GM19328 (cell line): ENCODE measurements at regions not wholly inside any gene's neighbourhood (a gene's known extent, or its start where the extent isn't known, plus 50 kb on each side); places are given as distances from the start of the nearest gene placed in this dataset.
"Not testable (repeated sequence)": the region's sequence is repeated elsewhere in the genome, so short reads cannot be mapped to it uniquely, and the experiment has no call there.

Experiments
- ATAC-seq: cut with Tn5 transposase; IDR thresholded peaks from one replicate; pipeline ENCODE4 v1.9.1; 2021; ENCODE audit warnings: mild to moderate bottlenecking, moderate library complexity; ENCODE audit not compliant: unreplicated experiment

GRCh38 chr9:41367301-41367700, 178.2 kb upstream of the ZNG1F start:
- ATAC-seq: not testable (repeated sequence)

DNA sequence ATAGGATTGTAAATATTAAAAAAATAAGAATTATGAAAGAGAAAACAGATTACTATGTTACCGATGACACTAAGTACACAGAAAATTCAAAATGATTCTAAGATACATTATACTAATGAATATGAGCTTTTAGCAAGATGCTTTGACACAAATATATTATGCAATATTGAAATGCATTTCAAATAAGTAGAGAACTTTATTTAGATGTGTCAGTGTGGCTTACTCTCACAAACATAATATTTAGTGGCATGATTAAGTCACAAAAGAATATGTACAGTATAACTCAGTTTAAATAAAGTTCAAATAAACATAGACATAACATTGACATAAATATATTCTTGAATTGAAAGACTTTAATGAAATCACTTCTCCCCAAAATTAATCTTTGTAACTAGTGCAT, 172.7 kb upstream of the ZNG1F start:
- ATAC-seq: not testable (repeated sequence)

DNA sequence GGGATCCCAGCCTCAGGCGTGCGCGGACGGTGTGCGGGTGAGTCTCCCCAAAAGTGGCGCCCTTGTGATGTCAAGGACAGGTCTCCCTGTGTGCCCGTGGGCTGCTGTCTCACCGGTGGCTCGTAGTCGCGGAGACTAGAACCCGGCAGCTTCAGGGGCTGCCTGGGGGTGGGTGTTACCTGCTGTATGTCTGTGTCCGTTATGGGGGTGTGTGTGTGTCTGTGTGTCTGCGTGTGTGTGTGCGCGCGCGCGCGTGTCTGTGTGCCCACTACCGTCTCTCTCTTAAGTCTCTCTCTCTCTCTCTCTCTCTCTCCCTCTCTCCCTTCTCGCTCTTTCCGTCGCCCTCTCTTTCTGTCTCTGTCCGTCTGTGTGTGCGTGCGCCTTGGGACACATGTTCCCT, 170.0 kb upstream of the ZNG1F start:
- not testable (repeated sequence) for ATAC-seq

- not testable (repeated sequence) for ATAC-seq
These were observed 169.6 kb upstream of the ZNG1F start for GRCh38 chr9:41358682-41359081.

GRCh38 chr9:41357918-41358404, 168.8 kb upstream of the ZNG1F start:
- not testable (repeated sequence) for ATAC-seq

DNA sequence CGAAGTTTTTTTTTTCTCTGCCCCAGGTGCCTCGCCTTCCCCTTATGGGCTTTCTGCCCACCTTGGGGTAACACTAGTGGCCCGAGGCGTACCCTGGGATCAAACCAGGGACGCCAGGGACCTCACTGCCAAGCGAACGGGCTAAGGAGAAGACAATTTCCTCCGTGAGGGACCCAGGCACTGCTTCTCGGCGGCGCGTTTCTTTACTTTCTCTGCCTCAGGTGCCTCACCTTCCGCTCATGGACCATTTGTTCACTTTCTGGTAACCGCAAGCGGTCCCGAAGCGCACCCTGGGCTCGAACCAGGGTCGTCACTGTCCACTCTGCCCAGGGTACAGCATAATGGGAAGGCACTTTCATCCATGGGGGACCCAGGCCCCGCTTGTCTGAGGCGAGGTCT, 168.2 kb upstream of the ZNG1F start:
- ATAC-seq: not testable (repeated sequence)

DNA sequence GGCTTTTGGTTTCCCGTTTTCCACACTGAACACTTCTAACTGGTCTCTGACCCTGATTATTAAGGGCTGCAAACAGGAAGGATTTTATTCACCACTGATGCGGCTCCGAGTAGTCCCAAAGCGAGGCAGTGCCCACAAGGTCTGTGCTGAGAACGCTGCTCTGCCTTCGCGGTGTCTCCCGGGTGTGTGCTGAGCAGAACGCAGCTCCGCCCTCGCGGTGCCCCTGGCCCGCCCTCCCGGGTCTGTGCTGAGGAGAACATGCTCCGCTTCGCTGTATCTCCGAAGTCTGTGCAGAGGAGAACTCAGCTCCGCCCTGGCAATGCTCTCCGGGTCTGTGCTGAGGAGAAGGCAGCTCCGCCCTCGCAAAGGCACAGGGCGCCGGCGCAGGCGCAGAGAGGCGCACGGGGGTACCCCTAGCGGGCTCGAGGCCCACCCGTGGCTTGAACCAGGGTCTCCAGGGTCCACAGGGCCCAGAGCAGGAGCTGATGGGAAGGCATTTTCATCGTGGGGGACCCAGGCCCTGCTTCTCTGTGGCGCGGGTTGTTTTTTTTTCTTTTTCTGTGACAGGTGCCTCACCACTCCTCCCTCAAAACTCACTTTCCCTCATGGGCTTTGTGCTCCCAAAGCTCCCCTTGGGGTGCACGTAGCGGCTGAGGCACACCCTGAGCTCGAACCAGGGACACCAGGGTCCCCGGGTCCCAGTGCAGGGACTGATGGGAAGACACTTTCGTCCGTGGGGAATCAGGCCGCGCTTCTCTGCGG, 167.7 kb upstream of the ZNG1F start:
- ATAC-seq: not testable (repeated sequence)

- ATAC-seq: not testable (repeated sequence)
These were observed 166.8 kb upstream of the ZNG1F start for GRCh38 chr9:41355712-41356450.

- ATAC-seq: not testable (repeated sequence)
These were observed 165.9 kb upstream of the ZNG1F start for GRCh38 chr9:41354978-41355377.

- not testable (repeated sequence) for ATAC-seq
These were observed 165.2 kb upstream of the ZNG1F start for GRCh38 chr9:41354060-41354934.

- not testable (repeated sequence) for ATAC-seq
These were observed 163.9 kb upstream of the ZNG1F start for GRCh38 chr9:41353026-41353425.

DNA sequence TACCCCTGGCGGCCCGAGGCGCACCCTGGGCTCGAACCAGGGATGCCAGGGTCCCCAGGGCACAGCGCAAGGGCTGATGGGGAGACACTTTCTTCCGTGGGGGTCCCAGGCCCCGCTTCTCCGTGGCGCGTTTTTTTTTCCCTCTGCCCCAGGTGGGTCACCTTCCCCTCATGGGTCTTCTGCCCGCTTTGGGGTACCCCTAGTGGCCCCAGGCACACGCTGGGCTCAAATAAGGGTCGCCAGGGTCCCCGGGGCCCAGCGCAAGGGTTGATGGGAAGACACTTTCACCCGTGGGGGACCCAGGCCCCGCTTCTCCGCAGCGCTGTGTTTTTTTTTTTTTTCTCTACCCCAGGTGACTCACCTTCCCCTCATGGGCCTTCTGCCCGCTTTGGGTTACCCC, 163.3 kb upstream of the ZNG1F start:
- not testable (repeated sequence) for ATAC-seq

- ATAC-seq: not testable (repeated sequence)
These were observed 158.8 kb upstream of the ZNG1F start for GRCh38 chr9:41347893-41348292.

- not testable (repeated sequence) for ATAC-seq
These were observed 143.4 kb upstream of the ZNG1F start for GRCh38 chr9:41332562-41332961.

DNA sequence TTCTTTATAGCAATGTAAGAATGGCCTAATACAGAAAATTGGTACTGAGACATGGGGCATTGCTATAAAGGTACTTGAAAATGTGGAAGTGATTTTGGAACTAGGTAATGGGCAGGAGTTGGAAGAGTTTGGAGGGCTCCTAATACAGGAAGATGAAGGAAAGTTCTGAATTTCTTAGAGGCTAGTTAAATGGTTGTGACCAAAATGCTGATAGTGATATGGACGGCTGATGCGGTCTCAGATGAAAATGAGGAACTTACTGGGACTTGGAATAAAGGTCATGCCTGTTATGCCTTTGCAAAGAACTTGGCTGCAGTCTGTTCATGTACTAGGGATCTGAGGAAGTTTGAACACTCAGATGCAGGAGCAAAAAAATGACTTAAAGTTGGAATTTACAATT, 132.2 kb upstream of the ZNG1F start:
- not testable (repeated sequence) for ATAC-seq

DNA sequence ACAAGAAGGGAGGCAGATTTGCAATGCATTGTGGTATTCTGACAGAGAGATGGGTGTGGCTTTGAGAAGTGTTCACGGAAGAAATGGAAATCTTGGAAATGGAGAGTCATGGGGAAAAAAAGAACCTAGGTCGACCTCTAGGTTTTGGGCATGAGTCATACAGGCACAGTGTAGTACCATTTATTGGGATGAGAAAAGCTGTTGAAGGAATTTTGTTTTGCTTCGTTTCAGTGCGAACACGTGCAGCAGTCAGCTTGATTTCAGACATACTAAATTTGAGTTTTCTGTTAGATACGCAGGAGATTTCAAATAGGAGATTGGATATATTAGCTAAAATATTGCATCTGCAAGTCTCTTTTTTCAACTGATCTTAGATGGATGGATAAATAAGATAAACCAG, 119.8 kb upstream of the ZNG1F start:
- not testable (repeated sequence) for ATAC-seq

DNA sequence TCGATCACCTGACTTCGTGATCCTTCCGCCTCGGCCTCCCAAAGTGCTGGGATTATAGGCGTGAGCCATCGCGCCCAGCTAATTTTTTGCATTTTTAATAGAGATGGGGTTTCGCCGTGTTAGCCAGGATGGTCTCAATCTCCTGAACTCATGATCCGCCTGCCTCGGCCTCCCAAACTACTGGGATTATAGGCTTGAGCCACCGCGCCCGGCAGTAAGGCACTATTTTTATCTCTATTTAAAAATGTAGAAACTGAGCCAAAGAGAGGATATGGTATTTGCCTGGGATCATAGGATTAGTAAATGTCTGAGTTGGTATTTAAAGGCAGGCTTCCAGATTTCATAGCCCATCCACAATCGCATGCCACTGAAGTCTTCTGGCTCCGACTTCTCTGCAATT, 96.6 kb upstream of the ZNG1F start:
- not testable (repeated sequence) for ATAC-seq

DNA sequence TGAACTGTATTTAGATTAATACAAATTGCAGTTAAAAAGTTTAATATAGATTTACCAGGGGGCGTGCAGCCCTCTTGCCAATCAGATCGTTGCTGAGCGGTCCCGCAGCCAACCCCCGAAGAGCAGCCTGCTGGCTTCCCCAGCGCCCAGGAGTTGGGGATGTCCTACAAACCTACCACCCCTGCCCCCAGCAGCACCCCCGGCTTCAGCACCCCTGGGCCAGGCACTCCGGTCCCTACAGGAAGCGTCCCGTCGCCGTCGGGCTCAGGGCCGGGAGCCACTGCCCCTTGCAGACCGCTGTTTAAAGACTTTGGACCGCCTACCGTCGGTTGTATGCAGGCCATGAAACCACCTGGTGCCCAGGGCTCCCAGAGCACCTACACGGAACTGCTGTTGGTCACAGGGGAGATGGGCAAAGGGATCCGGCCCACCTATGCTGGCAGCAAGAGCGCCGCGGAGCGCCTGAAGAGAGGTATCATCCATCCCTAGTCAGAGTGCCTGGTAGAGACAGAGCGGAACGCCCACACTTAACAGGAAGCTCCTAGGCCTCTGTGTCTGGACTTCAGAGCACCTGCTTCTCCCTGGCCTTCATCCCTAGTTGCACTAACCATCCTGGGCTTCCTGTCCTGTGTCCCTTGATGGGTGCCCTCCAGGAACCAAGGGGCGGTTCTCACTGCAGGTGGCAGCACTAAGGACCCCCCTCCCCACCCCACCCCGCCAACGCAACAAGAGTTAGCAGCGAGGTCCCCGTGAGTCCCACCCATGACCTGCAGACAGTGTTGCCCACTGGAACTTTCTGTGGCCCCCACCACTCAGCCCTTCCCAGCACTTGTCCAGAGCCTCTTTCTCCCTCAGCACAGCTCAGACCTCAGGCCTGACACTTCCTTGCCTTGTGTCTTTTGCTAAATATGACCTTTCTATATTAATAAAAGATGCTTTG, 91.5 kb upstream of the ZNG1F start:
- ATAC-seq: not testable (repeated sequence)

DNA sequence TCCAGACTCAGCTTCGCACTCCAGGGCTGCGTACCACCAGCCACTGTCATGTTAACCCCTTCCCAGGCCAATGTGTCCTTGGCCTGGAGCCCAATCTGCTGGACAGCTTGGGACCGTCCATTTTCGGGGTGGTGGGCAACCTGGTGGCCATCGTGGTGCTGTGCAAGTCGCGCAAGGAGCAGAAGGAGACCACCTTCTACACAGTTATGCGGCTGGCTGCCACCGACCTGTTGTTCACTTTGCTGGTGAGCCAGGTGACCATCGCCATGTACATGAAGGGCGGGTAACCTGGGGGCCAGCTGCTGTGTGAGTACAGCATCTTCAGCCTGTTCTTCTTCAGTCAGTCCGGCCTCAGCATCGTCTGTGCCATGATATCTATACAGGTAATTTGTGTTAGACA, 90.3 kb upstream of the ZNG1F start:
- ATAC-seq: not testable (repeated sequence)

GRCh38 chr9:41279033-41279432, 89.9 kb upstream of the ZNG1F start:
- ATAC-seq: not testable (repeated sequence)
